Mesenchymal stem cell (in vitro differentiated cells and primary cell): ENCODE measurements at regions not wholly inside any gene's neighbourhood (a gene's known extent, or its start where the extent isn't known, plus 50 kb on each side); places are given as distances from the start of the nearest gene placed in this dataset.

ENCODE experiments used
- DNase-seq: peaks from one replicate; pipeline ENCODE4 v3.0.0-alpha.2; 2013
- H2AFZ ChIP-seq: one replicate; pipeline ENCODE4 v1.6.1; 2013; ENCODE audit warnings: low read depth, mild to moderate bottlenecking, control low read depth, inconsistent platforms, low read length, moderate library complexity
- H2AK5ac ChIP-seq: 2 replicates; pipeline ENCODE4 v1.6.1; 2013; ENCODE audit warnings: low read length, moderate library complexity, mild to moderate bottlenecking, inconsistent platforms; ENCODE audit not compliant: severe bottlenecking
- H2BK120ac ChIP-seq: one replicate; pipeline ENCODE4 v1.6.1; 2013; ENCODE audit warnings: low read depth, mild to moderate bottlenecking, inconsistent platforms, low read length, moderate library complexity
- H2BK12ac ChIP-seq, 2 experiments: one replicate each; pipeline ENCODE4 v1.6.1; 2013; ENCODE audit warnings: inconsistent platforms in 2 of 2, low read length in 2 of 2, mild to moderate bottlenecking in 2 of 2, moderate library complexity in 2 of 2, control low read depth in 1 of 2
- H2BK15ac ChIP-seq: one replicate; pipeline ENCODE4 v1.6.1; 2013; ENCODE audit warnings: mild to moderate bottlenecking, low read depth, inconsistent platforms; ENCODE audit not compliant: poor library complexity, severe bottlenecking
- H2BK5ac ChIP-seq: 2 replicates; pipeline ENCODE4 v1.6.1; 2013; ENCODE audit warnings: low read depth, mild to moderate bottlenecking, low read length, control low read depth, inconsistent platforms; ENCODE audit not compliant: poor library complexity, severe bottlenecking
- H3K14ac ChIP-seq, 2 experiments: one replicate each; pipeline ENCODE4 v1.6.1; 2013; ENCODE audit warnings: inconsistent platforms in 2 of 2, low read length in 2 of 2, control low read depth in 1 of 2, mild to moderate bottlenecking in 1 of 2, moderate library complexity in 1 of 2
- H3K18ac ChIP-seq, 2 experiments: one replicate each; pipeline ENCODE4 v1.6.1; 2013; ENCODE audit warnings: inconsistent platforms in 2 of 2, low read length in 2 of 2, control low read depth in 1 of 2, low read depth in 1 of 2, mild to moderate bottlenecking in 1 of 2
- H3K23ac ChIP-seq, 2 experiments: one replicate each; pipeline ENCODE4 v1.6.1; 2013; ENCODE audit warnings: inconsistent platforms in 2 of 2, low read length in 2 of 2, mild to moderate bottlenecking in 2 of 2, moderate library complexity in 2 of 2, control low read depth in 1 of 2
- H3K27ac ChIP-seq: 2 replicates; pipeline ENCODE4 v1.5.1; 2013; ENCODE audit warnings: mild to moderate bottlenecking, moderate library complexity, low read length, control low read depth, inconsistent platforms; ENCODE audit not compliant: poor library complexity, severe bottlenecking
- H3K27me3 ChIP-seq, 2 experiments: 2 replicates each; pipeline versions ENCODE4 v1.6.1 to v1.7.0; 2013; ENCODE audit warnings: low read length in 2 of 2, mild to moderate bottlenecking in 2 of 2, moderate library complexity in 2 of 2, control low read depth in 1 of 2, inconsistent platforms in 1 of 2; ENCODE audit not compliant: control insufficient read depth in 1 of 2, insufficient read depth in 1 of 2
- H3K36me3 ChIP-seq, 2 experiments: 2 replicates each; pipeline versions ENCODE4 v1.6.1 to v1.7.0; 2013; ENCODE audit warnings: low read length in 2 of 2, control low read depth in 1 of 2, inconsistent platforms in 1 of 2, low read depth in 1 of 2, mild to moderate bottlenecking in 1 of 2; ENCODE audit not compliant: insufficient read depth in 2 of 2, control insufficient read depth in 1 of 2
- H3K4ac ChIP-seq, 2 experiments: one replicate each; pipeline ENCODE4 v1.6.1; 2013; ENCODE audit warnings: inconsistent platforms in 2 of 2, low read length in 2 of 2, mild to moderate bottlenecking in 2 of 2, moderate library complexity in 2 of 2, control low read depth in 1 of 2, low read depth in 1 of 2
- H3K4me1 ChIP-seq: 2 replicates; pipeline ENCODE4 v1.6.1; 2013; ENCODE audit warnings: low read depth, low read length, control low read depth; ENCODE audit not compliant: control insufficient read depth, insufficient read depth
- H3K4me2 ChIP-seq: 2 replicates; pipeline ENCODE4 v1.6.1; 2013; ENCODE audit warnings: low read length, mild to moderate bottlenecking, inconsistent platforms; ENCODE audit not compliant: poor library complexity, severe bottlenecking
- H3K4me3 ChIP-seq, 2 experiments: 2 replicates each; pipeline versions ENCODE4 v1.5.1 to v1.7.0; 2013; ENCODE audit warnings: low read length in 2 of 2, mild to moderate bottlenecking in 2 of 2, control low read depth in 1 of 2, low read depth in 1 of 2; ENCODE audit not compliant: insufficient read depth in 1 of 2
- H3K79me1 ChIP-seq: replicated peaks from 2 replicates; pipeline ENCODE4 v1.6.1; 2013; ENCODE audit warnings: mild to moderate bottlenecking, control low read depth, low read length, inconsistent platforms; ENCODE audit not compliant: poor library complexity, severe bottlenecking
- H3K9ac ChIP-seq: 2 replicates; pipeline ENCODE4 v1.7.0; 2013; ENCODE audit warnings: mild to moderate bottlenecking, low read length, moderate library complexity
- H3K9me3 ChIP-seq: 2 replicates; pipeline ENCODE4 v1.7.0; 2013; ENCODE audit warnings: mild to moderate bottlenecking, low read length; ENCODE audit not compliant: control insufficient read depth
- H4K8ac ChIP-seq: one replicate; pipeline ENCODE4 v1.6.1; 2013; ENCODE audit warnings: inconsistent platforms, mild to moderate bottlenecking, low read length, moderate library complexity
- H4K91ac ChIP-seq: one replicate; pipeline ENCODE4 v1.6.1; 2013; ENCODE audit warnings: mild to moderate bottlenecking, low read length, inconsistent platforms
- WGBS: methylation state at CpG from one replicate; pipeline ENCODE4 v1.1.7; 2013; ENCODE audit warnings: mixed read lengths; 5-methylcytosine and 5-hydroxymethylcytosine counted together

GRCh38 chr7:50954716-50955115 lies 172.0 kb upstream of the GRB10 start:
- no peak for DNase-seq
- H2AK5ac ChIP-seq: no peak overlapping the region
- H4K8ac ChIP-seq: no peak overlapping the region
- no peaks in the 10 kb centered on the region for H3K79me1 ChIP-seq
- no peak overlapping the region for H3K4me2 ChIP-seq
- no peaks in the 10 kb centered on the region for H3K27me3 ChIP-seq
- H4K91ac ChIP-seq: no peak overlapping the region
- H2BK120ac ChIP-seq: no peak overlapping the region
- no peak overlapping the region for H3K4ac ChIP-seq
- no peak overlapping the region for H3K4me3 ChIP-seq
- no peak overlapping the region for H3K27ac ChIP-seq
- no peak overlapping the region for H3K14ac ChIP-seq
- no peaks in the 10 kb centered on the region for H3K36me3 ChIP-seq
- no peak overlapping the region for H3K23ac ChIP-seq
- no peak overlapping the region for H3K18ac ChIP-seq
- WGBS: 85% methylated on average over 5 of the region's 5 CpGs
- H3K4me1 ChIP-seq: peaks cover 16% of the 10 kb centered on the region
- H2BK15ac ChIP-seq: no peak overlapping the region
- no peak overlapping the region for H3K9ac ChIP-seq
- H3K9me3 ChIP-seq: no peaks in the 10 kb centered on the region
- no peak overlapping the region for H2BK5ac ChIP-seq
- no peak overlapping the region for H2AFZ ChIP-seq
- H2BK12ac ChIP-seq: no peak overlapping the region

- Histone ChIP-seq H2BK120ac (no peak overlapping the region), H3K4ac (no peak overlapping the region), H3K14ac (no peak overlapping the region), H2AK5ac (no peak overlapping the region), H3K36me3 (no peaks in the 10 kb centered on the region), H3K4me1 (peaks cover 16% of the 10 kb centered on the region), H2AFZ (no peak overlapping the region), H3K18ac (no peak overlapping the region), H3K23ac (no peak overlapping the region), H4K91ac (no peak overlapping the region), H3K79me1 (no peaks in the 10 kb centered on the region), H3K4me2 (no peak overlapping the region), H2BK15ac (no peak overlapping the region), H3K9ac (no peak overlapping the region), H3K27ac (no peak overlapping the region), H4K8ac (no peak overlapping the region), H3K27me3 (no peaks in the 10 kb centered on the region), H3K9me3 (no peaks in the 10 kb centered on the region), H3K4me3 (peak overlapping the region in 1 of 2 experiments; percentile 3), H2BK5ac (no peak overlapping the region), H2BK12ac (no peak overlapping the region)
- 81% methylated on average over 4 of the region's 4 CpGs for WGBS
- no peak for DNase-seq
Measured at GRCh38 chr7:50954245-50954644, 171.5 kb upstream of the GRB10 start.

GRCh38 chr7:50953820-50954219 lies 171.1 kb upstream of the GRB10 start:
- no peak overlapping the region for H2BK12ac ChIP-seq
- H3K18ac ChIP-seq: no peak overlapping the region
- DNase-seq: peak; percentile 43
- no peak overlapping the region for H2AK5ac ChIP-seq
- no peak overlapping the region for H2AFZ ChIP-seq
- no peaks in the 10 kb centered on the region for H3K36me3 ChIP-seq
- no peaks in the 10 kb centered on the region for H3K79me1 ChIP-seq
- no peak overlapping the region for H3K4ac ChIP-seq
- H3K4me1 ChIP-seq: peaks cover 16% of the 10 kb centered on the region
- H3K4me2 ChIP-seq: no peak overlapping the region
- H2BK5ac ChIP-seq: no peak overlapping the region
- H3K14ac ChIP-seq: no peak overlapping the region
- H3K9me3 ChIP-seq: no peaks in the 10 kb centered on the region
- H2BK15ac ChIP-seq: no peak overlapping the region
- H3K23ac ChIP-seq: no peak overlapping the region
- WGBS: 39% methylated on average over 2 of the region's 3 CpGs
- H4K8ac ChIP-seq: no peak overlapping the region
- H2BK120ac ChIP-seq: no peak overlapping the region
- H3K27me3 ChIP-seq: no peaks in the 10 kb centered on the region
- H3K4me3 ChIP-seq: peak overlapping the region in 1 of 2 experiments; percentile 20
- no peak overlapping the region for H3K9ac ChIP-seq
- no peak overlapping the region for H3K27ac ChIP-seq
- H4K91ac ChIP-seq: no peak overlapping the region

- no peak overlapping the region for H4K8ac ChIP-seq
- H4K91ac ChIP-seq: no peak overlapping the region
- H3K14ac ChIP-seq: no peak overlapping the region
- H3K4ac ChIP-seq: no peak overlapping the region
- no peak overlapping the region for H3K23ac ChIP-seq
- WGBS: 72% methylated on average over 6 of the region's 6 CpGs
- no peak overlapping the region for H2BK12ac ChIP-seq
- no peak overlapping the region for H2AFZ ChIP-seq
- no peak overlapping the region for H3K9ac ChIP-seq
- H3K27ac ChIP-seq: no peak overlapping the region
- peaks cover 4% of the 10 kb centered on the region for H3K9me3 ChIP-seq
- no peak overlapping the region for H3K4me2 ChIP-seq
- peak; percentile 35 for DNase-seq
- H2AK5ac ChIP-seq: no peak overlapping the region
- H3K18ac ChIP-seq: no peak overlapping the region
- H2BK15ac ChIP-seq: no peak overlapping the region
- H3K27me3 ChIP-seq: no peaks in the 10 kb centered on the region
- no peaks in the 10 kb centered on the region for H3K79me1 ChIP-seq
- peak overlapping the region in 1 of 2 experiments; percentile 20 for H3K4me3 ChIP-seq
- no peak overlapping the region for H2BK5ac ChIP-seq
- no peak overlapping the region for H2BK120ac ChIP-seq
- no peaks in the 10 kb centered on the region for H3K36me3 ChIP-seq
- H3K4me1 ChIP-seq: peaks cover 16% of the 10 kb centered on the region
Measured at GRCh38 chr7:50953303-50953702, 170.6 kb upstream of the GRB10 start.
